ENCODE measurements at regions not wholly inside any gene's neighbourhood (a gene's known extent, or its start where the extent isn't known, plus 50 kb on each side); places are given as distances from the start of the nearest gene placed in this dataset.

- Histone ChIP-seq H3K4me3 (ENCODE audit: insufficient read length, low read depth) (no peak overlapping the region), H3K4me1 (ENCODE audit: insufficient read depth, insufficient read length) (no peaks in the 10 kb centered on the region), H3K9ac (ENCODE audit: insufficient read length, low read depth) (no peak overlapping the region), H3K36me3 (ENCODE audit: insufficient read depth, insufficient read length, low read length) (no peaks in the 10 kb centered on the region), H3K9me3 (ENCODE audit: insufficient read depth, low read length) (no peaks in the 10 kb centered on the region), H3K27me3 (ENCODE audit: insufficient read depth, insufficient read length) (no peaks in the 10 kb centered on the region)
- TF ChIP-seq SUZ12 (IDR thresholded peaks at IDR 0.05; ENCODE audit: extremely low read depth, insufficient read depth, insufficient read length) (no peak), ZNF274 (IDR thresholded peaks at IDR 0.05; ENCODE audit: low read depth, low read length) (no peak), YY1 (IDR thresholded peaks at IDR 0.05; ENCODE audit: insufficient read depth, insufficient read length) (no peak)
- no peak for DNase-seq (ENCODE audit: low read depth, low spot score)
Measured at GRCh38 chr11:19642185-19643158, 70.2 kb upstream of the NAV2 start.

GRCh38 chr11:19639603-19640105, 73.0 kb upstream of the NAV2 start:
- Histone ChIP-seq H3K27me3 (ENCODE audit: insufficient read depth, insufficient read length) (no peaks in the 10 kb centered on the region), H3K4me1 (ENCODE audit: insufficient read depth, insufficient read length) (no peaks in the 10 kb centered on the region), H3K9me3 (ENCODE audit: insufficient read depth, low read length) (no peaks in the 10 kb centered on the region), H3K9ac (ENCODE audit: insufficient read length, low read depth) (no peak overlapping the region), H3K4me3 (ENCODE audit: insufficient read length, low read depth) (no peak overlapping the region), H3K36me3 (ENCODE audit: insufficient read depth, insufficient read length, low read length) (no peaks in the 10 kb centered on the region)
- TF ChIP-seq SUZ12 (IDR thresholded peaks at IDR 0.05; ENCODE audit: extremely low read depth, insufficient read depth, insufficient read length), result no peak
- no peak for TF ChIP-seq ZNF274 (IDR thresholded peaks at IDR 0.05; ENCODE audit: low read depth, low read length)
- TF ChIP-seq YY1 (IDR thresholded peaks at IDR 0.05; ENCODE audit: insufficient read depth, insufficient read length), result no peak
- DNase-seq (ENCODE audit: low read depth, low spot score), result no peak

GRCh38 chr11:19635332-19635731, 77.3 kb upstream of the NAV2 start:
- H3K4me3 ChIP-seq (ENCODE audit: insufficient read length, low read depth), result no peak overlapping the region
- TF ChIP-seq ZNF274 (IDR thresholded peaks at IDR 0.05; ENCODE audit: low read depth, low read length) (no peak), YY1 (IDR thresholded peaks at IDR 0.05; ENCODE audit: insufficient read depth, insufficient read length) (no peak), SUZ12 (IDR thresholded peaks at IDR 0.05; ENCODE audit: extremely low read depth, insufficient read depth, insufficient read length) (no peak)
- H3K36me3 ChIP-seq (ENCODE audit: insufficient read depth, insufficient read length, low read length), result no peaks in the 10 kb centered on the region
- no peaks in the 10 kb centered on the region for H3K27me3 ChIP-seq (ENCODE audit: insufficient read depth, insufficient read length)
- no peaks in the 10 kb centered on the region for H3K4me1 ChIP-seq (ENCODE audit: insufficient read depth, insufficient read length)
- H3K9ac ChIP-seq (ENCODE audit: insufficient read length, low read depth), result no peak overlapping the region
- no peak for DNase-seq (ENCODE audit: low read depth, low spot score)
- no peaks in the 10 kb centered on the region for H3K9me3 ChIP-seq (ENCODE audit: insufficient read depth, low read length)

GRCh38 chr11:19633276-19633675, 79.4 kb upstream of the NAV2 start:
- Histone ChIP-seq H3K4me3 (ENCODE audit: insufficient read length, low read depth) (no peak overlapping the region), H3K27me3 (ENCODE audit: insufficient read depth, insufficient read length) (no peaks in the 10 kb centered on the region), H3K36me3 (ENCODE audit: insufficient read depth, insufficient read length, low read length) (no peaks in the 10 kb centered on the region), H3K9me3 (ENCODE audit: insufficient read depth, low read length) (no peaks in the 10 kb centered on the region), H3K9ac (ENCODE audit: insufficient read length, low read depth) (no peak overlapping the region), H3K4me1 (ENCODE audit: insufficient read depth, insufficient read length) (no peaks in the 10 kb centered on the region)
- DNase-seq (ENCODE audit: low read depth, low spot score), result no peak
- TF ChIP-seq SUZ12 (IDR thresholded peaks at IDR 0.05; ENCODE audit: extremely low read depth, insufficient read depth, insufficient read length) (no peak), YY1 (IDR thresholded peaks at IDR 0.05; ENCODE audit: insufficient read depth, insufficient read length) (no peak), ZNF274 (IDR thresholded peaks at IDR 0.05; ENCODE audit: low read depth, low read length) (no peak)

DNA sequence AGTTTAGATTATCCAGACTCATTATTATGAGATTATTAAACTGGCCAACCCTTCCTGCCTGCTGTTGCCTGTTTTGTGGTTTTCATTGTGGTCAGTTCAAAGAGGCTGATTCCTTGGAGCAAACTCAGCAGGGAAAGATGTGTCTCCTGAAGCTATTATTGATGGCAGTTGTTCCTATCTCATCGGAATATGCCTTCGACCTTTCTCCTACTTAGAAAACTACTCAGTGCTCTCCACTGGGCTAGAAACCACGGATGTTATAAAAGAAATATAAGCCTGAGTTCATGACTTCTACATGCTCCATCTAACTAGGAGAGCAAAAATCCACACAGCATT, 80.2 kb upstream of the NAV2 start:
- Histone ChIP-seq H3K4me3 (ENCODE audit: insufficient read length, low read depth) (no peak overlapping the region), H3K36me3 (ENCODE audit: insufficient read depth, insufficient read length, low read length) (no peaks in the 10 kb centered on the region), H3K9me3 (ENCODE audit: insufficient read depth, low read length) (no peaks in the 10 kb centered on the region), H3K27me3 (ENCODE audit: insufficient read depth, insufficient read length) (no peaks in the 10 kb centered on the region), H3K9ac (ENCODE audit: insufficient read length, low read depth) (no peak overlapping the region), H3K4me1 (ENCODE audit: insufficient read depth, insufficient read length) (no peaks in the 10 kb centered on the region)
- no peak for DNase-seq (ENCODE audit: low read depth, low spot score)
- TF ChIP-seq ZNF274 (IDR thresholded peaks at IDR 0.05; ENCODE audit: low read depth, low read length) (no peak), YY1 (IDR thresholded peaks at IDR 0.05; ENCODE audit: insufficient read depth, insufficient read length) (no peak), SUZ12 (IDR thresholded peaks at IDR 0.05; ENCODE audit: extremely low read depth, insufficient read depth, insufficient read length) (no peak)

GRCh38 chr11:19631712-19632498, 80.7 kb upstream of the NAV2 start:
- Histone ChIP-seq H3K4me3 (ENCODE audit: insufficient read length, low read depth) (no peak overlapping the region), H3K36me3 (ENCODE audit: insufficient read depth, insufficient read length, low read length) (no peaks in the 10 kb centered on the region), H3K27me3 (ENCODE audit: insufficient read depth, insufficient read length) (no peaks in the 10 kb centered on the region), H3K9me3 (ENCODE audit: insufficient read depth, low read length) (no peaks in the 10 kb centered on the region), H3K9ac (ENCODE audit: insufficient read length, low read depth) (no peak overlapping the region), H3K4me1 (ENCODE audit: insufficient read depth, insufficient read length) (no peaks in the 10 kb centered on the region)
- TF ChIP-seq SUZ12 (IDR thresholded peaks at IDR 0.05; ENCODE audit: extremely low read depth, insufficient read depth, insufficient read length) (no peak), YY1 (IDR thresholded peaks at IDR 0.05; ENCODE audit: insufficient read depth, insufficient read length) (no peak), ZNF274 (IDR thresholded peaks at IDR 0.05; ENCODE audit: low read depth, low read length) (no peak)
- no peak for DNase-seq (ENCODE audit: low read depth, low spot score)

DNA sequence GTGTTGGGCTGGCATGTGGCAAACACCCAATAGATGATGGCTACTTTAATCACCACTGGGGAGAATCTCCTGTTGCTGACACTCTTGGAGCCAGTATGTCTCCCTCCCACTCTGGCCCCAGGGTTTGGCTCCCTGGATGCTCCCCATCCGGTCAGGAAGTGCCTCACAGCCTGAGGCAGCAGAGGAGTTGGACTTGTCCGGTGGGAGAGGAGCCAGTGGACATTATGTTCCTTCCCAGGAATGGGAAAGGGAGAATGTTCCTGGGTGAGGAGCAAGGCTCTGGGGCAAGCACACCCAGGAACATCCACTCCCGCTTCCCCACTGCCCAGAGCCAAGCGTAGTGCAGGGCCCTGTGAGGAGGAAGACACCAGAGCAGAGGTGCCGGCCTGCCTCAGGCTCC, 84.6 kb upstream of the NAV2 start:
- TF ChIP-seq ZNF274 (IDR thresholded peaks at IDR 0.05; ENCODE audit: low read depth, low read length) (no peak), SUZ12 (IDR thresholded peaks at IDR 0.05; ENCODE audit: extremely low read depth, insufficient read depth, insufficient read length) (no peak)
- H3K36me3 ChIP-seq (ENCODE audit: insufficient read depth, insufficient read length, low read length), result no peaks in the 10 kb centered on the region
- H3K4me1 ChIP-seq (ENCODE audit: insufficient read depth, insufficient read length), result no peaks in the 10 kb centered on the region
- DNase-seq (ENCODE audit: low read depth, low spot score), result no peak
- H3K9ac ChIP-seq (ENCODE audit: insufficient read length, low read depth), result no peak overlapping the region
- H3K4me3 ChIP-seq (ENCODE audit: insufficient read length, low read depth), result no peak overlapping the region
- peaks cover 10% of the 10 kb centered on the region; the same call in 1 of the 2 replicates for H3K9me3 ChIP-seq (ENCODE audit: insufficient read depth, low read length)
- no peaks in the 10 kb centered on the region for H3K27me3 ChIP-seq (ENCODE audit: insufficient read depth, insufficient read length)
